GM19351 (cell line): ENCODE measurements at regions not wholly inside any gene's neighbourhood (a gene's known extent, or its start where the extent isn't known, plus 50 kb on each side); places are given as distances from the start of the nearest gene placed in this dataset.

Experiments
- ATAC-seq: cut with Tn5 transposase; IDR thresholded peaks from one replicate; pipeline ENCODE4 v1.9.1; 2021; ENCODE audit warnings: mild to moderate bottlenecking, moderate library complexity; ENCODE audit not compliant: unreplicated experiment

DNA sequence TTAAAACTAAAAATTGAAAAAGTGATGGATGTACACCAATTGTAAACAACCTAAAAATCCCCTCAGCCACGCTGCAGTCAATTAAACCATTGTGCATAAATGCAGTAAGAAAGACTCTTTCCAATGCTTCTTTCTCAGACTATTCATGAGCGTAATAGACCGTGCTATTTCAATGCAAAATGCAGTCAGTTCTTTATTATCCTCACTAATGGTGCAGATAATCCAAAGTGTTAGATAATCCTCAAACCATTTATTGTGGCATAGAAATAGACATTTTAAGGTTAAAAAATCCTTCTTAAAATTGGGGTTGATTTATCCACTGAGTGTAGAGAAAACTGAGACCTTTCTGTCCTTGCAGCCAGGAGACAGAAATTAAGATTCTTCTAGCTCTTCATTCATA, 1862.8 kb downstream of the EFNA5 start:
- no peak for ATAC-seq

DNA sequence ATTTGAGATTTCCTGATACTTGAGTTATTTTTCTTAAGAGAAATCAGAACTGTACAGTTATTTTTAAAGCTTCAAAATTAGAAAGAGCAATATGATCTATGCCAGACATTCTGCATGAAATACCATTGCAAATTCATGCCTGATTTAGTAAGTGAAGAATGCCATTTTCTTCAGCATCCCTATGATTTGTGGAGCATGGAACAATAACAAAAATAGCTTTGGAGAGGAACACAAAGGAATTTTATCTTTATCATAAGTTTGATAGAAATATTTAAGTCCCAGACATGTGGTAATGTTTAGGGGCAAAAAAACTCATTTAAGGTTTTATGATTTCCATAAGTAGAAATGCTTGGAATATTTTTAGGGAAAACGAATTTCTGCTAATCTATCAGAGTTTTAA, 1863.4 kb downstream of the EFNA5 start:
- ATAC-seq: no peak

DNA sequence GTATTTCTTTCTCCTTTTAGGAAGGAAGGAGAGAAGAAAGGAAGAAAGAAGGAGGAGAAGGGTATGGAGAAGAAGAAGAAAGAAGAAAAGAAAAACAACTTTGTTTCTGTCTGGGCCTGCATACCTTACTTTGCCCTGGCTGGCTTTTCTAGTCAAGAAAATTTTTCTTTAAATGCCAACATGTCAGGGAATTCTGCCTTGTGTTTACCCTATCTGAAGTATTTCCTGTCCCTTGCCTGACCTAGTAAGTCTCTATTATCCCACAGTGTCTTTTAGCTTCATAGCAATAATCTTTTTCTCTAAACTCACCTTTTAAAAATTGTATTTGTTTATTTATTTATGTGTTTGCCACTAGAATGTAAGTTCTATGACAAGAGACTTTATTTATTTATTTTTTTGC, 1864.1 kb downstream of the EFNA5 start:
- ATAC-seq: no peak

DNA sequence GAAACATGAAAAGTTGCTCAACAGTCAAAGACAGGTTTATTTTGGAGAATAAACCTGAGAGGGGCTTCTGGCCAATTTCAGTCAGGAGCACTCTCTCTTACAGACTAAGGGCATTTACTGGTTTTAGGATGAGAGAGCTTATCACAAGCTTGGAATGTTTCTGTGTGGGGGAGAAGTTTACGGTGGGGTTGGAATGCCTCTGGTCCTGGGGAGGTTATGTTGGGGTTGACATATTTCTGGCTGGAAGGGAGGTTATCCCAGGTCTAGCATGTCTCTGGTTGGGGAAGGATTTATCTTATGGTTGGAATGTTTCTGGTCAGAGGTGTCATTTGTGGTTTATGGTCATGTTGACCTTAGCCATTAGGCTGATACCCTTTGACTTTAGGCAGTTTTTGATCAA, 1867.3 kb downstream of the EFNA5 start:
- ATAC-seq: no peak

DNA sequence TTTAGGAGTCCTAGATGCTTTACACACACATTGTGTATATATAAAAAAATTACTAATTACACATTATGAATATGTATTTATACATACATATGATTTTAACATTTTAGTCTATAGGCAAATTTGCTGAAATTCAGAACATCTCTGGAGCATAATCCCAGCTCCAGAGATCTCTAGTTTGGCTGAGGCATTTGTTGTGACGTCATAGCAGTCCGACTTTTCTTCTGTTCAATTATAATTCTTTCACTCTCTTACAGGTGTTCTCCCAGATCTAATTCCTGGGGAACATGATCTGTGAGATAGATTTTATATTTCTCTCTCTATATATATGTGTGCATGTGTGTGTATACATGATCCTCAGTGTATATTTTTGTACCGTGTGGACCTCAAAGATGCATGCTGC, 1876.2 kb downstream of the EFNA5 start:
- ATAC-seq: no peak

DNA sequence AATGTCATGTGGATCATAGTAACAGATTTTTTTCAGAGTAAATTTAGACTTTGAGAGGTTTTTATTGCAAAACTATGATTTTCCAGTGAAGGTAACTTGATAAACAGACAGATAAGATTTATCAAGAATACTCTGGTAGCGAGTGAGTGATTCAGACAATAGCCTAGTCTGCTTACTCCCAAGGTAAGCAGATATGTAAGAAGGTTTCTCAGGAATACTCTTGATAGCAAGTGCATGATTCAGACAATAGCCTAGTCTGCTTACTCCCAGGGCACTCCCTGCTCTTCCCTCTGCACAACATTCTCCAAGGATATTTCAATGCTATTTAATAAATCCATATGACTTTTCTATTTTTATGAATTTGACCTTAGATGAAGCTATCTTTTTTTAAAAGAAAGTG, 1881.5 kb downstream of the EFNA5 start:
- ATAC-seq: no peak

DNA sequence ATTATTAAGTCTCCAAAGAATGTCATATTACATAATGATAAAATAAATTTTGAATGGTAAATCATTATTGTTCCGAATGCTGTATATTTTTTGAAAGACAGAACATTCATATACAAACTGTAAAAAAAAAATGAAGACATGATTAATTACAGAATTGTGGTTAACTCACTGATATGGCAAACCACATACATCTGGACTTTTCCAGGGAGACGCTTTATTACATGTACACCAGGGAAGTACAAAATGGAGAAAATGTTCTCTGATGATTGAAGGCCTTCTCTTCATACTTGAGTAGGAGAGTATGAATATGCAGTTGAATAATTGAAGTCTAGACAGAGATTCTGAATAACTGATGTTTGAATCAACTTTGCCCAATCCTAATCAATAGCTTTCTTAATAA, 1886.9 kb downstream of the EFNA5 start:
- ATAC-seq: no peak

DNA sequence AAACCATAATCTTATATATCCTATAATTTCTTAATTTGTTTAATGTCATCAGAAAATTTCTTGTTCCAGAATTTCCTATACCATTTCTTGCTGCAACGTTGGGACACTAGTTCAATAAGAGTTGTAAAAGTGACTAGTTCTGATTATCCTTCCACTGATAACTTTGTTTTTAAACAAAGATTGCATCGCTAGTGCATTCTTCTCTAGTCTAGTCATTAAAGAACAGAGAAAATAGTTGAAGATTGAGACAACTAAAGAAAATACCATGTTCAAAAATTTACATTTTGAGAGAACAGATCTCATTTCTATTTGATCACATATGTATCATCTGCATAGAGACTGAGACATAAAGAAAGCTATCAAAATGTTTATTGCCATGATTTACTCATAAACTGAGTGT, 1888.2 kb downstream of the EFNA5 start:
- no peak for ATAC-seq

DNA sequence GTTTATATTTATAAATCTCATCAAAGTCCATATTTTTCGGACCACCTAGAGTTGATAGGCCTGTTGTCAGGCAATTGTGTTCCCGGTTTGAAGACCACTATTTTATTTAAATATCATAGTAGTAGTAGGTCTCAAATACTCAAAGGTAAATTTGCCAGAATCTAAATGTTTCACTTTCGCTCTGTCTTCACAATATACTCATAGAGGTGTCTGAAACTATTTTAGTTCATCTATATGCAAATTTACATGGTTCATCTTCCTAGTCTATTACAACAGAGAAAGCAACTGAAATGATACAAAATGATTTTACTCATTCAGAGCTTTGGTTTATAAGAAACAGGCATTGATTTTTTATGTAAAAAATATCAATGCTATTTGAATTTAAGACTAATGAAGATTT, 1897.5 kb downstream of the EFNA5 start:
- ATAC-seq: no peak

DNA sequence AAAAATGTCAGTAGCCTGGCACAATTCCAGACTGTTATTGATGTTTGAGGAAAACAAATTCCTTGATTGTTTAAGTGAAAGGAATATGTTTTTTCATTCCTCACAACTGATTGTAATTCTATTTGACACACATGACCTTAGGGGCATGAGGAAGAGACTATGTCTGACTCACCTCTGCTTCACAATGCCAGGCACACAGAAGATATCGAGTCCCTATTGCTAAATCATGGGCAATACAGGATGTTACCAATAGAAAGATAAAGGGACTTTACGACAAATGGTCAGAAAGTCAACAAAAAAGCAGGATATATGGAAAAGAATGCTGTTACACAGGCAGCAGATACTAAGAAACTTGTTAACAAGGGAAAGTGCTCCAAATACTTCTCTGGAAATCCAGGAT, 1903.5 kb downstream of the EFNA5 start:
- ATAC-seq: no peak

DNA sequence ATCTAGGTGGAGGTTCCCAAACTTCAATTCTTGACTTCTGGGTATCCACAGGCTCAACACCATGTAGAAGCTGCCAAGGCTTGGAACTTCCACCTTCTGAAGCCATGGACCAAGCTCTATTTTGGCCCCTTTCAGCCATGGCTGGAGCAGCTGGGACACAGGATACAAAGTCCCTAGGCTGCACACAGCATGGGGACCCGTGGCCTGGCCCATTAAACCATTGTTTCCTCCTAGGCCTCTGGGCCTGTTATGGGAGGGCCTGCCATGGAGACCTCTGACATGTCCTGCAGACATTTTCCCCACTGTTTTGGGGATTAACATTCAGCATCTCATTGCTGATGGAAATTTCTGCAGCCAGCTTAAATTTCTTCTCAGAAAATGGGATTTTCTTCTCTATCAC, 1908.0 kb downstream of the EFNA5 start:
- ATAC-seq: no peak

DNA sequence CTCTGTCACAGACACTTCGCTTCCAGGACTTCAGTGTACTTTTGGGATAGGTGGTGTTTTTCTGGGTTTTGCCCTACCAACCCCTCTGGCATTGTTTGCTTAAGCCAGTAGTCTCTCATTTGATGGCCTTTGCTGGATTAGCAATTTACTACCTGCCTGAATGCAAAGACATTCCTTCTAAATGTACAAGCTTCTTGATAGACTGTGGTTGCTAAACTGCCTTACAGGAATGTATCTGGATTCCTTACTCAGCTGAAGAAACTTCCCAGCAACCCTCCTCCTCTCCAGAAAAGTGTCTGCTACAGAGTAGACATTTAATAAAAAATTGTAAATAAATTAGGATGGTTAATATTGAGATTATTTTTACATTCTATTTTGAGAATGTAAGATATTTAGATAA, 1916.7 kb downstream of the EFNA5 start:
- no peak for ATAC-seq

DNA sequence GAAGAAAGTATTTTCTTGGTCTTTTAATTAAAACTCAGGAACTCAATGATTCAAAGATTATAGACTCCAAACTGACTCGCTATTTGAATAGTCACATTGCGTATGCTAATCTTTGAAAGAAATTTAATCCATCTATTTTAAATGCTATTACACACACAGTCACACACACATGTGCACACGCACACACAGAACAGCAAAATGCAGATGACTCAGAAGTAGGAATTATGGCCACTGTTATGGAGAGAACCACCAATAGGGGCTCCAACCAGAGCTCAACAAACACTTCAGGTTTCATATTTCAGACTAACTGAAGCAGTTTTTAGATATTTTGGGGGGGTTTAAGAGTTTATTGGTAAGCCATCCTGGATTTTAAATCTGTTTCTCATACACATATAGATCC, 1917.9 kb downstream of the EFNA5 start:
- ATAC-seq: no peak

DNA sequence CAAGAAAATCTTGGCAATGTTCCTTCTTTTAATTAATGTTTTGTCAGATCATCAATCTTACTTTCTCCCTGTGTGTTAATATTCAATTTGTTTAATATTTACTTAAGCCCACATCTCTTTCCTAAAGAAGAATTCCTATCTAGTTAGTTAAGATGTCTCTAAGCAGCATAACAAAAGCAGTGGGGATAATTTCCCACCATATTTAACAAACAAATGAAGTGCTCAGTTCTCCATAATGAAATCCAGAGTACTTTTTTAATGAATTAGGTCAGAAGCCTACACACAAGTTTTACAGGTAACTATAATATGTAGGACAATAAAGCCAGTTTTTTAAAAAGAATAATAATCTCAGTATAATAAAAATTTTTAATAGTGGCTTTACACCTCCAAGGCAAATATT, 1918.8 kb downstream of the EFNA5 start:
- no peak for ATAC-seq

DNA sequence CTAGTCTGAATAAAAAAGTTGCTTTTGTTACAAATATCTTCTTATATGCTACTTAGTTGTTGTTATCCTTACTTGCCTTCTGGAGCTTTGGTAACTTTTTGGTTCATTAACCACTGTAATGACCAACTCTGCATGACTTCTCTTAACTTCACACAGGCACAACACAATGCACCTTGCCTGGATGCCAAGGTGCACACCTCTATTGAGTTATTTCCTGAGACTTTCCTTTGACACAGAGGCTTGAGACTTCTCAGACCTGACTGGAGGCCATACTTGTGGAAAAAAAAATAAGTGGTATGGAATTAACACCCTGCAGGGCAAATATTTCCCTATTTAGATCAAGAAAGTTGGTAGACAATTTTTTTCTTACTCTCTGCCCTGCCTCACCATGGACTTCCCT, 1925.6 kb downstream of the EFNA5 start:
- no peak for ATAC-seq

DNA sequence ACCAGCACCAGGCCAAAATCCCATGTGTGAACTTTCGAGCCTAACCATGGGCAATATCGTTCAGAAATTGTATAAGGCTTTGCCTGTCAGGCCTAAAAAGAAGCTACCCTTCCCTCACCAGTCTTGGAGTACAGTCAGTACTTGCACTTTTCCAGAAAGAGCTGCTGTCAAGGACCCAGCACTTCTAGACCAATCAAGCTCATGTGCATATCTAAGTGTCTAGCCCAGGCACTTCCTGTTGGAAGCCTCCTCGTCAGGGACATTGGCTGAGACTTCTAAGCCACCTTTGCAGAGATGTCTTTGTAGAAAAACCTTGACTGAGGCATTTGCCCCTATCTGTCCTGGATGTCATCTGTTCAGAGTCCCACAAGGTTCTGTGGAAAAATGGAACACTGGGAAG, 1930.5 kb downstream of the EFNA5 start:
- ATAC-seq: no peak

DNA sequence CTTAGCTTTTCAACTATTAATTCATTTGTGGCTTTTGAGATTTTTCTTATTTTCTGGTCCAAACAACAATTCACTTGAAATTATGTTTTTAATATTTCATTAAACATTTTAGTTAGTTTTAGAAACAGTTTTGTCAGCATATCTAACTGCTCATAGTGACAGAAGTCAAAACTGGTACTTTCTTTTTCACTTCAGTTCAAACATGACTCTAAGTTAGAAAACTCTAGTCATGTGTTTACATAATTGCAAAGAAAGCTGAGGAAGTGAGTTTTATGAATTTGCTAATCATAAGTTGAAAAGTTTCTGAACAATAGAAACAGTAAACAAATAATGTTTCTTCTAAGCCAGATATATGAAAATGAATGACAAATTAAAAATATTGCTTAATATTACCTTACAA, 1931.0 kb downstream of the EFNA5 start:
- ATAC-seq: no peak

DNA sequence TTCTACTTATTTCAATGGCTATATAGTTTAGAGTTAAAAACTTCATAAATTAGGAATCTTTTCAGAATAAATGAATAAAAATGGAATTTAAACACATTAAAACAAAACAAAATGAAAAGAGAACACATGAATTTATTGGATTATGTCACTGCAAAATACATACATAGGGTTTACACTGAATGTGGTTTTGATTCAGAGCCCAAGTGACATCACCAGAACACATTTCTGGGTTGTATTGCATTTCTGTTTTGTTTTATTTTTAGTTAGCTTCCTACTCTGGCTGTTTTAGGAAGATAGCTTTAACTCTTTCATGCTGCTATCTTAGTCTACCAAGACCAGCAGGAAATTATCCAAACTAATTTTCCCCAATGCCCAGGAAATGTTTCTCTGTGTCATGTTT, 1935.0 kb downstream of the EFNA5 start:
- no peak for ATAC-seq

DNA sequence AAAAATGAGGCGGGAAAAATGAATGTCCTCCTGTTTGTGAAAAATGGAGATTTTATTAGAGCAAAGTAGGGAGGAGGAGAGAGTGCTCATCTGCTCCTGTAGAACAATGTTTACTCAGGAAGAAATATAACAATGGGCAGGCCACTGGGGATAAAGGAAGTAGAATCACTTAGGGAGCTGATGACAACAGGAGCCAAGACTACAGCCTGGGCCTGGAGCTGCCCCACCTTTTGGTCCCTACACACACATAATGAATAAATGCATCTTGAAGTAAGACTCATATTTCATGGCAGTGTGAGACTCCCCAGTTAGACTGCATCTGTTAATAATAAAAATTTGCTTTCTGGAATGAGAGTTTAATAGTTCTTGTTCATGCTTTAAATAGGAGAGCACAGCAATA, 1939.8 kb downstream of the EFNA5 start:
- ATAC-seq: no peak

DNA sequence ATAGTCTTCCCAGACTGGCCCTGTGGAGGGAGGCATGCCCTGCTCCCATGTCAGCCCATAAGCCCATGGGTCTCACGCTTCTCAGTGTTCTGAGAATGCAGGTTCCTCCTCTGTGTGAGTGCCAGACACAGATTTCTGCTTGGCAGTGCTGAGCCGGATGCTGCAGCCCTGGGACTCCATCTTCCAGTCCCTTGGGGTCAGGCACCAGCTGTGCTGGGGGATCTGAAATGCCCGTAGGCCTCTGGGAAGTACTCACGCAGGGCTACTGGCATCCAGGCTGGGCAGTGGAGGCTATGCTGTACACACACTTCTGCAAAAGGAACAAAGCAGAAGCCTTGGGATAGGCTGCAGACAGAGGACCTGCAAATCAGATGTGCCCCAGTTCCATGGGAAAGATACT, 1944.6 kb downstream of the EFNA5 start:
- ATAC-seq: no peak

DNA sequence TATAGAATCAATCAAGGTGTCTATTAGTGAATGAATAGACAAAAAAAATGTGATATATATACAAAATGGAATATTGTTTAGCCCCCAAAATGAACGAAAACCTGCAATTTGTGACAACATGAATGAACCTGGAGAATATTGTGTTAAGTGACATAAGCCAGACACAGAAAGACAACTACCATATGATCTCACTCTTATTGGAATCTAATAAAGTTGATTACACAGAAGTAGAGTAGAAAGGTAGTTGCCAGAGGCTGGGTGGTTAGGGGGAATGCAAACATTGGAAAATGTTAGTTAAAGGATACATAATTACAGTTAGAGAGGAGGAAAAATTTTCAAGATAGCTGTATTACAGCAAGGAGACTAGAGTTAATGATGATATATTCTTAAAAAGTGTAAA, 1962.3 kb downstream of the EFNA5 start:
- ATAC-seq: no peak

DNA sequence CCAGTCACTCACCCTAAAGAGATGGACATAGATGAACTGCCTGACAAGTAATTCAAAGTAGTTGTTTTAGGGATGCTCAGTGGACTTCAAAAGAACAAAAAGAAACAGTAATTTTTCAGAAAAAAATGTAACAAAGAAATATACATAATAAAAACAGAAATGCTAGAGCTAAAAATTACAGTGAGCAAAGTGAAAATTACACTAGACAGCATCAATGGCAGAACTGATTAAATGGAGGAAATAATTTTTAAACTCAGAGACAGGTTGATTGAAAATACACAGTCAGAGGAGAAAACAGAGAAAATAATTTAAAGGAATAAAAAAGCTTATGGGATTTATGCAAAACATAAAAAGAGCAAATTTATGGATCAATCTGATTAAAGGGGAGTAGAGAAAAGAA, 1968.4 kb downstream of the EFNA5 start:
- ATAC-seq: no peak

DNA sequence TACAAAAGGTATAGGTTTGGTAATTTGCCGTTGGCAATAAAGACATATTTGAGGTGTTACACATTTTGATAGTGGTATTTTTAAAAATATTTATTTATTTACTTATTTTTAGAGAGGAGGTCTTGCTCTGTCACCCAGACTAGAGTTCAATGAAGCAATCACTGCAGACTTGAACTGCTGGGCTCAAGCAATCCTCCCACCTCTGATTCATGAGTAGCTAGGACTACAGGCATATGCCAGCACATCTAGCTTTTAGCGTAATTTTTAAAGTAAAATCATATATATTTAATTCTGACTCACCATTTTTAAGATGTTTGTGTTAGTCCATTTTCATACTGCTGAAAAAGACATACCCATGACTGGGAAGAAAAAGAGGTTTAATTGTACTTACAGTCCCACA, 1974.3 kb downstream of the EFNA5 start:
- ATAC-seq: no peak

DNA sequence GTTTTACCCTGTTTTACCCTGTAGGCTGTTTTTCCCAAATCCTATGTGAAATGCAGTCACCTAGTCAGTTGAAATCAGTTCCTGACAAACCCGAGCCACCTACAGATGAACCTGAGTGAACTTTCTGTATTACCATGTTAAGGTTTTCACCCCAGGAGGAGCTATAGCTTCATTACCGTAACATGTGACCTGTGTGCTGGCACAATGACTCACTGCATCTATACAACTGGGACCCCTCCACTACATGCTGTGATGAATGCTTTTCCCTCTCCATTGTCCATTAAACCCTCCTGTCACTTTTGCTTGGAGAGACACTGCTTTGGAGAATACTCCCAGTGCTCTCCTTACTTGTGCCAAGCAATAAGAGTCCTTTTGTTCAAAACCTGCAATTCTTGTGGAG, 1974.8 kb downstream of the EFNA5 start:
- ATAC-seq: no peak
